Epidermal melanocyte (primary cell): ENCODE measurements at regions not wholly inside any gene's neighbourhood (a gene's known extent, or its start where the extent isn't known, plus 50 kb on each side); places are given as distances from the start of the nearest gene placed in this dataset.
"Not testable (repeated sequence)": the region's sequence is repeated elsewhere in the genome, so short reads cannot be mapped to it uniquely, and the experiment has no call there.

ENCODE experiments used
- DNase-seq: peaks from one replicate; pipeline ENCODE4 v3.0.0; 2011; ENCODE audit warnings: low spot score; ENCODE audit not compliant: insufficient read length

GRCh38 chr5:155598552-155598951 is 585.0 kb downstream of the KIF4B start:
- no peak for DNase-seq

GRCh38 chr5:155605920-155606319 is 592.4 kb downstream of the KIF4B start:
- DNase-seq: no peak

GRCh38 chr5:155616779-155617392 is 603.3 kb downstream of the KIF4B start:
- DNase-seq: no peak

- DNase-seq: no peak
Measured at GRCh38 chr5:155619688-155620087, 606.1 kb downstream of the KIF4B start.

- DNase-seq: no peak
Measured at GRCh38 chr5:155620821-155621410, 607.4 kb downstream of the KIF4B start.

- no peak for DNase-seq
Measured at GRCh38 chr5:155624597-155625241, 611.2 kb downstream of the KIF4B start.

- no peak for DNase-seq
Measured at GRCh38 chr5:155625315-155625714, 611.8 kb downstream of the KIF4B start.

- DNase-seq: no peak
Measured at GRCh38 chr5:155625897-155626543, 612.5 kb downstream of the KIF4B start.

GRCh38 chr5:155626592-155626991 is 613.0 kb downstream of the KIF4B start:
- DNase-seq: no peak

GRCh38 chr5:155628346-155628745 is 614.8 kb downstream of the KIF4B start:
- no peak for DNase-seq

GRCh38 chr5:155629597-155629996 is 616.0 kb downstream of the KIF4B start:
- no peak for DNase-seq

GRCh38 chr5:155631116-155631515 is 617.6 kb downstream of the KIF4B start:
- DNase-seq: no peak

GRCh38 chr5:155633338-155633957 is 619.9 kb downstream of the KIF4B start:
- DNase-seq: no peak

GRCh38 chr5:155649666-155650065 is 636.1 kb downstream of the KIF4B start:
- no peak for DNase-seq

GRCh38 chr5:155655569-155655968 is 642.0 kb downstream of the KIF4B start:
- no peak for DNase-seq

GRCh38 chr5:155661859-155662258 is 648.3 kb downstream of the KIF4B start:
- no peak for DNase-seq

- DNase-seq: no peak
Measured at GRCh38 chr5:155665361-155665760, 651.8 kb downstream of the KIF4B start.

- not testable (repeated sequence) for DNase-seq
Measured at GRCh38 chr5:155672001-155672400, 655.0 kb upstream of the SGCD start.

GRCh38 chr5:155676967-155677366 is 650.0 kb upstream of the SGCD start:
- no peak for DNase-seq

GRCh38 chr5:155678371-155678770 is 648.6 kb upstream of the SGCD start:
- DNase-seq: no peak

- no peak for DNase-seq
Measured at GRCh38 chr5:155679530-155679929, 647.4 kb upstream of the SGCD start.

- no peak for DNase-seq
Measured at GRCh38 chr5:155684417-155684816, 642.5 kb upstream of the SGCD start.
